Gastroesophageal sphincter (tissue), 4 donors: ENCODE measurements at regions not wholly inside any gene's neighbourhood (a gene's known extent, or its start where the extent isn't known, plus 50 kb on each side); places are given as distances from the start of the nearest gene placed in this dataset.

Experiments used
- ATAC-seq: fragments of 150-250 bp; one replicate; pipeline ENCODE4 v1.9.1; 2016; ENCODE audit warnings: mild to moderate bottlenecking, moderate library complexity
- H3K27ac ChIP-seq, 4 donors: fragments of 200-600 bp; sonication (generic) in 3 of 4; 1 replicate in 3 of 4; 2 replicates in 1 of 4; pipeline ENCODE4 v1.5.1; 2016 to 2019
- H3K27me3 ChIP-seq: fragments of 200-600 bp; sonication (generic); one replicate; pipeline ENCODE4 v1.5.1; 2019
- H3K36me3 ChIP-seq, 2 donors: fragments of 200-600 bp; sonication (generic); one replicate each; pipeline ENCODE4 v1.5.1; 2019; ENCODE audit warnings: control low read depth in 1 of 2
- H3K4me1 ChIP-seq, 3 donors: fragments of 200-600 bp; sonication (generic); 1 replicate in 2 of 3; 2 replicates in 1 of 3; pipeline ENCODE4 v1.5.1; 2016 to 2019; ENCODE audit warnings: control low read depth in 2 of 3
- H3K4me3 ChIP-seq, 2 donors: fragments of 200-600 bp; sonication (generic); one replicate each; pipeline ENCODE4 v1.5.1; 2019; ENCODE audit warnings: mild to moderate bottlenecking in 1 of 2, moderate library complexity in 1 of 2
- H3K9me3 ChIP-seq, 3 donors: fragments of 200-600 bp; sonication (generic); one replicate each; pipeline ENCODE4 v1.5.1; 2017 to 2019; ENCODE audit warnings: control low read depth in 2 of 3
- CTCF ChIP-seq, 4 experiments: fragments of 200-600 bp in 2 of 4; fragments of 450-650 bp in 2 of 4; sonication (generic) in 1 of 4; IDR thresholded peaks; one replicate each; pipeline ENCODE4 v1.5.1; 2017 to 2019; ENCODE audit warnings: antibody characterized with exemption in 4 of 4, mild to moderate bottlenecking in 2 of 4, moderate library complexity in 2 of 4
- EP300 ChIP-seq: sonication (generic); formaldehyde crosslinking; IDR thresholded peaks from one replicate; pipeline ENCODE4 v1.6.1; 2017; ENCODE audit warnings: antibody characterized with exemption, mild to moderate bottlenecking
- POLR2A ChIP-seq, 2 donors: fragments of 450-650 bp; IDR thresholded peaks; one replicate each; pipeline ENCODE4 v1.6.1; 2017; ENCODE audit warnings: antibody characterized with exemption in 2 of 2, mild to moderate bottlenecking in 2 of 2, moderate library complexity in 1 of 2
- POLR2AphosphoS5 ChIP-seq: sonication (generic); formaldehyde crosslinking; IDR thresholded peaks from one replicate; pipeline ENCODE4 v1.6.1; 2017; ENCODE audit warnings: antibody characterized with exemption
- WGBS, 2 donors: methylation state at CpG; one replicate each; pipeline ENCODE4 v1.1.5; 2018; ENCODE audit warnings: low coverage in 1 of 2; 5-methylcytosine and 5-hydroxymethylcytosine counted together

GRCh38 chr11:39236916-39237315, 2222.5 kb downstream of the LRRC4C start:
- ATAC-seq = no peak
- 0 to 30% methylated on average over 1 of the region's 1 CpG for WGBS, 2 donors
- Histone ChIP-seq H3K36me3 (no peaks in the 10 kb centered on the region), H3K4me1 (no peaks in the 10 kb centered on the region), H3K27ac (no peak overlapping the region), H3K27me3 (no peaks in the 10 kb centered on the region), H3K4me3 (no peak overlapping the region), H3K9me3 (peaks cover 0 to 12% (median 0%) of the 10 kb centered on the region in 3 donors)
- TF ChIP-seq POLR2A (IDR thresholded peaks at IDR 0.05) = no peak
- no peak for TF ChIP-seq CTCF (IDR thresholded peaks at IDR 0.05)
- no peak for TF ChIP-seq EP300
- no peak for TF ChIP-seq POLR2AphosphoS5

GRCh38 chr11:39221550-39222138, 2237.8 kb downstream of the LRRC4C start:
- no peaks in the 10 kb centered on the region for H3K27me3 ChIP-seq
- 27 to 66% methylated on average over 3 of the region's 3 CpGs for WGBS, 2 donors
- no peak overlapping the region for H3K27ac ChIP-seq
- no peaks in the 10 kb centered on the region for H3K9me3 ChIP-seq
- no peak overlapping the region for H3K4me3 ChIP-seq
- H3K4me1 ChIP-seq = no peaks in the 10 kb centered on the region
- TF ChIP-seq POLR2A (IDR thresholded peaks at IDR 0.05) (no peak), POLR2AphosphoS5 (no peak)
- no peaks in the 10 kb centered on the region for H3K36me3 ChIP-seq
- no peak for ATAC-seq

GRCh38 chr11:39220501-39221230, 2238.8 kb downstream of the LRRC4C start:
- Histone ChIP-seq H3K9me3 (no peaks in the 10 kb centered on the region), H3K27ac (no peak overlapping the region), H3K4me1 (no peaks in the 10 kb centered on the region), H3K36me3 (no peaks in the 10 kb centered on the region), H3K4me3 (no peak overlapping the region), H3K27me3 (no peaks in the 10 kb centered on the region)
- no peak for TF ChIP-seq EP300
- ATAC-seq = no peak
- WGBS, 2 donors = 72 to 75% methylated on average over 3 of the region's 3 CpGs

- no peak for TF ChIP-seq EP300
- TF ChIP-seq CTCF (IDR thresholded peaks at IDR 0.05) = no peak
- TF ChIP-seq POLR2A (IDR thresholded peaks at IDR 0.05) = no peak
- no peak for TF ChIP-seq POLR2AphosphoS5
- no peak for ATAC-seq
- 88 to 92% methylated on average over 1 of the region's 1 CpG for WGBS, 2 donors
- no peaks in the 10 kb centered on the region for H3K9me3 ChIP-seq
- no peak overlapping the region for H3K27ac ChIP-seq
- H3K4me1 ChIP-seq = no peaks in the 10 kb centered on the region
- no peak overlapping the region for H3K4me3 ChIP-seq
- no peaks in the 10 kb centered on the region for H3K36me3 ChIP-seq
- no peaks in the 10 kb centered on the region for H3K27me3 ChIP-seq
Observed at GRCh38 chr11:39220069-39220468, 2239.4 kb downstream of the LRRC4C start.

GRCh38 chr11:39209981-39210380, 2249.5 kb downstream of the LRRC4C start:
- Histone ChIP-seq H3K27me3 (no peaks in the 10 kb centered on the region), H3K9me3 (no peaks in the 10 kb centered on the region), H3K4me3 (no peak overlapping the region), H3K27ac (no peak overlapping the region), H3K4me1 (no peaks in the 10 kb centered on the region), H3K36me3 (no peaks in the 10 kb centered on the region)
- ATAC-seq = no peak
- TF ChIP-seq EP300 (no peak), POLR2AphosphoS5 (no peak), POLR2A (IDR thresholded peaks at IDR 0.05) (no peak)
- 86 to 88% methylated on average over 2 of the region's 2 CpGs for WGBS, 2 donors

GRCh38 chr11:39205236-39205995, 2254.0 kb downstream of the LRRC4C start:
- TF ChIP-seq POLR2AphosphoS5 (no peak), POLR2A (IDR thresholded peaks at IDR 0.05) (no peak)
- Histone ChIP-seq H3K4me1 (no peaks in the 10 kb centered on the region), H3K9me3 (no peaks in the 10 kb centered on the region), H3K27me3 (no peaks in the 10 kb centered on the region), H3K36me3 (no peaks in the 10 kb centered on the region), H3K4me3 (no peak overlapping the region), H3K27ac (no peak overlapping the region)
- ATAC-seq = no peak
- WGBS, 2 donors = 52 to 64% methylated on average over 3 of the region's 3 CpGs
